ENCODE measurements at regions not wholly inside any gene's neighbourhood (a gene's known extent, or its start where the extent isn't known, plus 50 kb on each side); places are given as distances from the start of the nearest gene placed in this dataset.

- no peak for DNase-seq (ENCODE audit: low spot score)
- TF ChIP-seq CTCF (IDR thresholded peaks at IDR 0.05; ENCODE audit: extremely low read depth, missing control alignments): no peak
These were observed 2215.5 kb downstream of the MAT2B start for GRCh38 chr5:165720901-165721300.

- no peak for DNase-seq (ENCODE audit: low spot score)
- no peak for TF ChIP-seq CTCF (IDR thresholded peaks at IDR 0.05; ENCODE audit: extremely low read depth, missing control alignments)
These were observed 2217.0 kb downstream of the MAT2B start for GRCh38 chr5:165722401-165722800.

- TF ChIP-seq CTCF (IDR thresholded peaks at IDR 0.05; ENCODE audit: extremely low read depth, missing control alignments): no peak
These were observed 2218.5 kb downstream of the MAT2B start for GRCh38 chr5:165723931-165724330.

GRCh38 chr5:165728425-165728824 lies 2223.0 kb downstream of the MAT2B start:
- no peak for TF ChIP-seq CTCF (IDR thresholded peaks at IDR 0.05; ENCODE audit: extremely low read depth, missing control alignments)

More at GRCh38 chr5:165723931-165724330, 2218.5 kb downstream of the MAT2B start:
- no peak for DNase-seq (ENCODE audit: low spot score)

GRCh38 chr5:165735388-165735787 lies 2230.0 kb downstream of the MAT2B start:
- no peak for DNase-seq (ENCODE audit: low spot score)
- TF ChIP-seq CTCF (IDR thresholded peaks at IDR 0.05; ENCODE audit: extremely low read depth, missing control alignments): no peak

More at GRCh38 chr5:165728425-165728824, 2223.0 kb downstream of the MAT2B start:
- no peak for DNase-seq (ENCODE audit: low spot score)

GRCh38 chr5:165739079-165739741 lies 2233.8 kb downstream of the MAT2B start:
- no peak for TF ChIP-seq CTCF (IDR thresholded peaks at IDR 0.05; ENCODE audit: extremely low read depth, missing control alignments)
- no peak for DNase-seq (ENCODE audit: low spot score)

GRCh38 chr5:165757791-165758190 lies 2252.4 kb downstream of the MAT2B start:
- no peak for DNase-seq (ENCODE audit: low spot score)

More at GRCh38 chr5:165757791-165758190, 2252.4 kb downstream of the MAT2B start:
- TF ChIP-seq CTCF (IDR thresholded peaks at IDR 0.05; ENCODE audit: extremely low read depth, missing control alignments): no peak
